ENCODE measurements at regions not wholly inside any gene's neighbourhood (a gene's known extent, or its start where the extent isn't known, plus 50 kb on each side); places are given as distances from the start of the nearest gene placed in this dataset.

DNA sequence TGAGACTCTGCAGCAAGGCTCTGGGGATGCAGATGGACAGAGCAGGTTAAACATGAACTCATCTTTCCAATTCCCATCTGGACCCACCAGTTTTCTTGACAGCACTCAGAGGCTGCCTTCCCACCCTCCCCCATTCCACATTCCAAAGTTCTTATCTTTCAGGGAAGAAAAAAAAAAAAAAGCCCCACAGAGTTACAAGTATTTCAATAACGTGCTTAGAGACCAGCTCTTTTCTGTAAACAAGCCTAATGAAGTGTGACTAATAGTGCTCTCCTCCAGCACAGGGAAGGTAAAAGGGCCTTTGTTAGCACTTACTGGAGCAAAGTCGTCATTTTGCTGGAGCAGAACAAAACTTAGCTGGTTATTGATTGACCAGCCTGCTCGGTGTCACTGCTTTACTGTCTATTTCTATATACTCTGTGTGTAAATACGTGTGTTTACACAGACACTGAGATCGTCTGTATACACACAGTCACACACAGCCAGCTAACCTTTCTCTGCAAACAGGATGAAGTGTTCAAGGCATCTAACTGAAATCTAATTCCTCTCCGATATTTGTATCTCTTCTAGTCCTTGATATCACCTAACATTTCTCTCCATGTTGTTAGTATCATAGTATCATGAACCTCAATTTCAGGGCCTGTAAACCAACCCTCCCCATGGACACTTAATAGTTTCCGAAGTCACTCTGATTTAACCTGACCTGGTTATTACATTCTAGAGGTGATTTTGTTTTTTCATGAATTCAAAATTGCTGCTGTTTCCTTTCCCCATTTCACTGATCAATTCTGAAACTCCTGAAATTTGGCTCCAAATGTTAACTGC is 84.9 kb downstream of the ZNF608 start:
- TF ChIP-seq, protein P1, sequence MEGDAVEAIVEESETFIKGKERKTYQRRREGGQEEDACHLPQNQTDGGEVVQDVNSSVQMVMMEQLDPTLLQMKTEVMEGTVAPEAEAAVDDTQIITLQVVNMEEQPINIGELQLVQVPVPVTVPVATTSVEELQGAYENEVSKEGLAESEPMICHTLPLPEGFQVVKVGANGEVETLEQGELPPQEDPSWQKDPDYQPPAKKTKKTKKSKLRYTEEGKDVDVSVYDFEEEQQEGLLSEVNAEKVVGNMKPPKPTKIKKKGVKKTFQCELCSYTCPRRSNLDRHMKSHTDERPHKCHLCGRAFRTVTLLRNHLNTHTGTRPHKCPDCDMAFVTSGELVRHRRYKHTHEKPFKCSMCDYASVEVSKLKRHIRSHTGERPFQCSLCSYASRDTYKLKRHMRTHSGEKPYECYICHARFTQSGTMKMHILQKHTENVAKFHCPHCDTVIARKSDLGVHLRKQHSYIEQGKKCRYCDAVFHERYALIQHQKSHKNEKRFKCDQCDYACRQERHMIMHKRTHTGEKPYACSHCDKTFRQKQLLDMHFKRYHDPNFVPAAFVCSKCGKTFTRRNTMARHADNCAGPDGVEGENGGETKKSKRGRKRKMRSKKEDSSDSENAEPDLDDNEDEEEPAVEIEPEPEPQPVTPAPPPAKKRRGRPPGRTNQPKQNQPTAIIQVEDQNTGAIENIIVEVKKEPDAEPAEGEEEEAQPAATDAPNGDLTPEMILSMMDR (optimal IDR thresholded peaks at IDR 0.05 in 1 of 3, IDR thresholded peaks at IDR 0.05 in 1 of 3, conservative IDR thresholded peaks at IDR 0.05 in 1 of 3; ENCODE audit: extremely low read depth in 1 of 3, insufficient read depth in 2 of 3, low read length in 3 of 3) = no peak
- TF ChIP-seq EZH2 (IDR thresholded peaks at IDR 0.05; ENCODE audit: low read length) = no peak

Data from keratinocyte (primary cell).